Osteoblast (primary cell): ENCODE measurements at regions not wholly inside any gene's neighbourhood (a gene's known extent, or its start where the extent isn't known, plus 50 kb on each side); places are given as distances from the start of the nearest gene placed in this dataset.
"Not testable (repeated sequence)": the region's sequence is repeated elsewhere in the genome, so short reads cannot be mapped to it uniquely, and the experiment has no call there.

Experiments used
- DNase-seq: peaks from one replicate; pipeline ENCODE4 v3.0.0; 2011; ENCODE audit warnings: low spot score, mixed read lengths; ENCODE audit not compliant: insufficient read length; ENCODE audit errors: missing footprints
- H2AFZ ChIP-seq: 2 replicates; pipeline ENCODE4 v1.6.0; 2011; ENCODE audit warnings: mild to moderate bottlenecking, low read length
- H3K27ac ChIP-seq: 2 replicates; pipeline ENCODE4 v1.5.1; 2011; ENCODE audit warnings: mild to moderate bottlenecking, low read depth, low read length, moderate library complexity
- H3K27me3 ChIP-seq: 2 replicates; pipeline ENCODE4 v1.6.0; 2012; ENCODE audit warnings: mild to moderate bottlenecking, control low read depth, inconsistent platforms, low read length, moderate library complexity; ENCODE audit not compliant: insufficient read depth
- H3K36me3 ChIP-seq: 2 replicates; pipeline ENCODE4 v1.5.1; 2011; ENCODE audit warnings: mild to moderate bottlenecking, low read length, control low read depth, moderate library complexity; ENCODE audit not compliant: insufficient read depth
- H3K4me1 ChIP-seq: 2 replicates; pipeline ENCODE4 v1.5.1; 2011; ENCODE audit warnings: mild to moderate bottlenecking, low read length, control low read depth, moderate library complexity; ENCODE audit not compliant: insufficient read depth
- H3K4me2 ChIP-seq: 2 replicates; pipeline ENCODE4 v1.6.0; 2011; ENCODE audit warnings: mild to moderate bottlenecking, low read length; ENCODE audit not compliant: insufficient read depth
- H3K4me3 ChIP-seq: fragments of 200-600 bp; sonication (generic); 3 replicates; pipeline ENCODE4 v1.5.1; 2012; ENCODE audit warnings: mild to moderate bottlenecking, low read length, inconsistent platforms; ENCODE audit not compliant: insufficient read depth
- H3K79me2 ChIP-seq: 2 replicates; pipeline ENCODE4 v1.6.0; 2012; ENCODE audit warnings: mild to moderate bottlenecking, low read length, control low read depth, inconsistent platforms; ENCODE audit not compliant: insufficient read depth
- H3K9me3 ChIP-seq: 2 replicates; pipeline ENCODE4 v1.5.1; 2011; ENCODE audit warnings: low read depth, low read length, control low read depth
- H4K20me1 ChIP-seq: 2 replicates; pipeline ENCODE4 v1.6.0; 2012; ENCODE audit warnings: mild to moderate bottlenecking, low read length, control low read depth; ENCODE audit not compliant: insufficient read depth
- TF ChIP-seq, protein P1 (sequence below): IDR thresholded peaks from 2 replicates; pipeline ENCODE4 v1.5.1; 2011; ENCODE audit warnings: mild to moderate bottlenecking, low read depth, low read length, moderate library complexity; ENCODE audit errors: extremely low read depth

DNA sequence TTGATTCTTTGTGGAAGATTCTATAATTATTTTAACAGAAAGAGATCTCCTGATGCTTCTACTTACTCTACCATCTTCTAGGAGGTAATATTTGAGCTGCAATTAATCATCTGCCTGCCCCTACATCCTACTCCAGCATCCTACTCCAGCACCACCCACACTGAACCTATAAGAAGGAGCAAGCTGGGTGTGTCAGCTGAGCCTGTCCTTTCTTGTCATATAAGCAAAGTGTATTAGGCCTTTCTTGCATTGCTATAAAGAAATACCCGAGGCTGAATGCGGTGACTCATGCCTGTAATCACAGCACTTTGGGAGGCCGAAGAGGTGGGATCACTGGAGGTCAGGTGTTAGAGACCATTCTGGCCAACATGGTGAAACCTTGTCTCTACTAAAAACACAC, 84.2 kb upstream of the ARG1 start:
- H3K27ac ChIP-seq: no peak overlapping the region
- no peaks in the 10 kb centered on the region for H3K9me3 ChIP-seq
- H4K20me1 ChIP-seq: no peaks in the 10 kb centered on the region
- H2AFZ ChIP-seq: no peak overlapping the region
- H3K36me3 ChIP-seq: no peaks in the 10 kb centered on the region
- no peaks in the 10 kb centered on the region for H3K79me2 ChIP-seq
- TF ChIP-seq, protein P1, sequence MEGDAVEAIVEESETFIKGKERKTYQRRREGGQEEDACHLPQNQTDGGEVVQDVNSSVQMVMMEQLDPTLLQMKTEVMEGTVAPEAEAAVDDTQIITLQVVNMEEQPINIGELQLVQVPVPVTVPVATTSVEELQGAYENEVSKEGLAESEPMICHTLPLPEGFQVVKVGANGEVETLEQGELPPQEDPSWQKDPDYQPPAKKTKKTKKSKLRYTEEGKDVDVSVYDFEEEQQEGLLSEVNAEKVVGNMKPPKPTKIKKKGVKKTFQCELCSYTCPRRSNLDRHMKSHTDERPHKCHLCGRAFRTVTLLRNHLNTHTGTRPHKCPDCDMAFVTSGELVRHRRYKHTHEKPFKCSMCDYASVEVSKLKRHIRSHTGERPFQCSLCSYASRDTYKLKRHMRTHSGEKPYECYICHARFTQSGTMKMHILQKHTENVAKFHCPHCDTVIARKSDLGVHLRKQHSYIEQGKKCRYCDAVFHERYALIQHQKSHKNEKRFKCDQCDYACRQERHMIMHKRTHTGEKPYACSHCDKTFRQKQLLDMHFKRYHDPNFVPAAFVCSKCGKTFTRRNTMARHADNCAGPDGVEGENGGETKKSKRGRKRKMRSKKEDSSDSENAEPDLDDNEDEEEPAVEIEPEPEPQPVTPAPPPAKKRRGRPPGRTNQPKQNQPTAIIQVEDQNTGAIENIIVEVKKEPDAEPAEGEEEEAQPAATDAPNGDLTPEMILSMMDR: no peak
- H3K27me3 ChIP-seq: peaks cover 7% of the 10 kb centered on the region
- H3K4me2 ChIP-seq: no peak overlapping the region
- no peaks in the 10 kb centered on the region for H3K4me1 ChIP-seq
- no peak for DNase-seq
- H3K4me3 ChIP-seq: no peak overlapping the region

GRCh38 chr6:131490441-131490840, 82.6 kb upstream of the ARG1 start:
- H3K9me3 ChIP-seq: no peaks in the 10 kb centered on the region
- no peak overlapping the region for H3K4me3 ChIP-seq
- TF ChIP-seq, protein P1: no peak
- DNase-seq: no peak
- no peaks in the 10 kb centered on the region for H3K36me3 ChIP-seq
- no peaks in the 10 kb centered on the region for H4K20me1 ChIP-seq
- H3K4me1 ChIP-seq: no peaks in the 10 kb centered on the region
- H3K27me3 ChIP-seq: no peaks in the 10 kb centered on the region
- no peak overlapping the region for H3K27ac ChIP-seq
- H3K4me2 ChIP-seq: no peak overlapping the region
- H3K79me2 ChIP-seq: no peaks in the 10 kb centered on the region
- H2AFZ ChIP-seq: no peak overlapping the region

DNA sequence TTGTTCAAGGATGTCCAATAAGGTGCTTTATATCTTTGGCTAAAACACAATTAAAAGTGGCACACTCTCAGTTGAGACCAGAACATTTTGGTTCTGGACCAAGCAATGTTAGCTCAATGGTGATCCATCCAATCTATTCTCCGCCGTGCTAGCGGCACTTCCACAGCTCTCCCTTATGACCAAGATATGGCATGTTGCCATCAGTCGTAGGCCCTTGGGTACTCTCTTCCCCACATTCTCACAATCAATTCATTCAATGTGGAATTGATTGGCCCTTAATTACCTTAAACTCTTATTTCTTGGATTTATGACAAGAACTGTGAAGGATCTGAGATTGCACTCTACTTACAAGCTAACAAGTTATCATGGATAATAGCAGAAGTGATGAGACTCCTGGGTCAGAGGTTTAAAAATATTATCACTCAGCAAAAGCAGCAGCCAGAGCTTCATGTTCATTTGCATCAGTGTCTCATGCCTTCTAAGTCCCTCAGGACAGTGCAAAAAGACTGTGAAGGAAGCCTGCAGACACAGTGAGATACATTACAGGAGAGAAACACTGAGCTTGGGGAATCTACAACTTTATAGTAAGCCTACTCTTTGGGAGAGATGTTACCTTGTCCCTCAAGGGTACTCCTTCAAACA, 80.0 kb upstream of the ARG1 start:
- Histone ChIP-seq H3K4me1 (no peaks in the 10 kb centered on the region), H3K4me3 (no peak overlapping the region), H3K27ac (no peak overlapping the region), H3K9me3 (no peaks in the 10 kb centered on the region), H3K4me2 (no peak overlapping the region), H3K36me3 (no peaks in the 10 kb centered on the region), H3K27me3 (no peaks in the 10 kb centered on the region), H3K79me2 (no peaks in the 10 kb centered on the region), H2AFZ (no peak overlapping the region), H4K20me1 (no peaks in the 10 kb centered on the region)
- TF ChIP-seq, protein P1: no peak
- no peak for DNase-seq

DNA sequence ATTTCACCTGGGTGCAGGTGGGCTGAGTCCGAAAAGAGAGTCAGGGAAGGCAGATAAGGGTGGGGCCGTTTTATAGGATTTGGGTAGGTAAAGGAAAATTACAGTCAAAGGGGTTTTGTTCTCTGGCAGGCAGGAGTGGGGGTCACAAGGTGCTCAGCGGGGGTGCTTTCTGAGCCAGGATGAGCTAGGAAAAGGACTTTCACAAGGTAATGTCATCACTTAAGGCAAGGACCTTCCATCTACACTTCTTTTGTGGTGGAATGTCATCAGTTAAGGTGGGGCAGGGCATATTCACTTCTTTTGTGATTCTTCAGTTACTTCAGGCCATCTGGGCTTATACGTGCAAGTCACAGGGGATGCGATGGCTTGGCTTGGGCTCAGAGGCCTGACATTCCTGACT, 68.6 kb upstream of the ARG1 start:
- H3K27ac ChIP-seq, H3K36me3 ChIP-seq, H3K9me3 ChIP-seq, H3K4me1 ChIP-seq, H3K4me2 ChIP-seq, DNase-seq, H3K27me3 ChIP-seq, H3K4me3 ChIP-seq, H3K79me2 ChIP-seq, H4K20me1 ChIP-seq, H2AFZ ChIP-seq: not testable (repeated sequence)
